ENCODE measurements at regions not wholly inside any gene's neighbourhood (a gene's known extent, or its start where the extent isn't known, plus 50 kb on each side); places are given as distances from the start of the nearest gene placed in this dataset.

DNA sequence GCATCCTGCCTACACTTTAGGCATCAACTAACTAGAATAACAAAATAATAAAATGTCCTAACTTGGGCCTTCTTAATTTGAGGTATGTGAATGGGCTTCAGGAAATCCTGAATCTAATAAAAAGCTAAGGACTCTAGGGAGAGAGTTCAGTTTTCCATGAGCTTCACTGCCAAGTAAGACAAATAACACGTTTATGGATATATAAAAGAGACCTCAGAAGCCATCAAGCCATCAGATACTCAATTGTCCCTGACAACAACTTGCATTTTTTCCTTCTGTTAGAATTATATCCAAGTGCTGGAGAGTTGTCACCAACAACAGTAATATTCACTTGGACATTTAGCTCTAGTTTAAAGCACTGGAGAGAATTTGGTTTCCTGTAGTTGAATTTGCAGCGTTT is 102.4 kb upstream of the IGSF10 start (continued):
- TF ChIP-seq, protein P1, sequence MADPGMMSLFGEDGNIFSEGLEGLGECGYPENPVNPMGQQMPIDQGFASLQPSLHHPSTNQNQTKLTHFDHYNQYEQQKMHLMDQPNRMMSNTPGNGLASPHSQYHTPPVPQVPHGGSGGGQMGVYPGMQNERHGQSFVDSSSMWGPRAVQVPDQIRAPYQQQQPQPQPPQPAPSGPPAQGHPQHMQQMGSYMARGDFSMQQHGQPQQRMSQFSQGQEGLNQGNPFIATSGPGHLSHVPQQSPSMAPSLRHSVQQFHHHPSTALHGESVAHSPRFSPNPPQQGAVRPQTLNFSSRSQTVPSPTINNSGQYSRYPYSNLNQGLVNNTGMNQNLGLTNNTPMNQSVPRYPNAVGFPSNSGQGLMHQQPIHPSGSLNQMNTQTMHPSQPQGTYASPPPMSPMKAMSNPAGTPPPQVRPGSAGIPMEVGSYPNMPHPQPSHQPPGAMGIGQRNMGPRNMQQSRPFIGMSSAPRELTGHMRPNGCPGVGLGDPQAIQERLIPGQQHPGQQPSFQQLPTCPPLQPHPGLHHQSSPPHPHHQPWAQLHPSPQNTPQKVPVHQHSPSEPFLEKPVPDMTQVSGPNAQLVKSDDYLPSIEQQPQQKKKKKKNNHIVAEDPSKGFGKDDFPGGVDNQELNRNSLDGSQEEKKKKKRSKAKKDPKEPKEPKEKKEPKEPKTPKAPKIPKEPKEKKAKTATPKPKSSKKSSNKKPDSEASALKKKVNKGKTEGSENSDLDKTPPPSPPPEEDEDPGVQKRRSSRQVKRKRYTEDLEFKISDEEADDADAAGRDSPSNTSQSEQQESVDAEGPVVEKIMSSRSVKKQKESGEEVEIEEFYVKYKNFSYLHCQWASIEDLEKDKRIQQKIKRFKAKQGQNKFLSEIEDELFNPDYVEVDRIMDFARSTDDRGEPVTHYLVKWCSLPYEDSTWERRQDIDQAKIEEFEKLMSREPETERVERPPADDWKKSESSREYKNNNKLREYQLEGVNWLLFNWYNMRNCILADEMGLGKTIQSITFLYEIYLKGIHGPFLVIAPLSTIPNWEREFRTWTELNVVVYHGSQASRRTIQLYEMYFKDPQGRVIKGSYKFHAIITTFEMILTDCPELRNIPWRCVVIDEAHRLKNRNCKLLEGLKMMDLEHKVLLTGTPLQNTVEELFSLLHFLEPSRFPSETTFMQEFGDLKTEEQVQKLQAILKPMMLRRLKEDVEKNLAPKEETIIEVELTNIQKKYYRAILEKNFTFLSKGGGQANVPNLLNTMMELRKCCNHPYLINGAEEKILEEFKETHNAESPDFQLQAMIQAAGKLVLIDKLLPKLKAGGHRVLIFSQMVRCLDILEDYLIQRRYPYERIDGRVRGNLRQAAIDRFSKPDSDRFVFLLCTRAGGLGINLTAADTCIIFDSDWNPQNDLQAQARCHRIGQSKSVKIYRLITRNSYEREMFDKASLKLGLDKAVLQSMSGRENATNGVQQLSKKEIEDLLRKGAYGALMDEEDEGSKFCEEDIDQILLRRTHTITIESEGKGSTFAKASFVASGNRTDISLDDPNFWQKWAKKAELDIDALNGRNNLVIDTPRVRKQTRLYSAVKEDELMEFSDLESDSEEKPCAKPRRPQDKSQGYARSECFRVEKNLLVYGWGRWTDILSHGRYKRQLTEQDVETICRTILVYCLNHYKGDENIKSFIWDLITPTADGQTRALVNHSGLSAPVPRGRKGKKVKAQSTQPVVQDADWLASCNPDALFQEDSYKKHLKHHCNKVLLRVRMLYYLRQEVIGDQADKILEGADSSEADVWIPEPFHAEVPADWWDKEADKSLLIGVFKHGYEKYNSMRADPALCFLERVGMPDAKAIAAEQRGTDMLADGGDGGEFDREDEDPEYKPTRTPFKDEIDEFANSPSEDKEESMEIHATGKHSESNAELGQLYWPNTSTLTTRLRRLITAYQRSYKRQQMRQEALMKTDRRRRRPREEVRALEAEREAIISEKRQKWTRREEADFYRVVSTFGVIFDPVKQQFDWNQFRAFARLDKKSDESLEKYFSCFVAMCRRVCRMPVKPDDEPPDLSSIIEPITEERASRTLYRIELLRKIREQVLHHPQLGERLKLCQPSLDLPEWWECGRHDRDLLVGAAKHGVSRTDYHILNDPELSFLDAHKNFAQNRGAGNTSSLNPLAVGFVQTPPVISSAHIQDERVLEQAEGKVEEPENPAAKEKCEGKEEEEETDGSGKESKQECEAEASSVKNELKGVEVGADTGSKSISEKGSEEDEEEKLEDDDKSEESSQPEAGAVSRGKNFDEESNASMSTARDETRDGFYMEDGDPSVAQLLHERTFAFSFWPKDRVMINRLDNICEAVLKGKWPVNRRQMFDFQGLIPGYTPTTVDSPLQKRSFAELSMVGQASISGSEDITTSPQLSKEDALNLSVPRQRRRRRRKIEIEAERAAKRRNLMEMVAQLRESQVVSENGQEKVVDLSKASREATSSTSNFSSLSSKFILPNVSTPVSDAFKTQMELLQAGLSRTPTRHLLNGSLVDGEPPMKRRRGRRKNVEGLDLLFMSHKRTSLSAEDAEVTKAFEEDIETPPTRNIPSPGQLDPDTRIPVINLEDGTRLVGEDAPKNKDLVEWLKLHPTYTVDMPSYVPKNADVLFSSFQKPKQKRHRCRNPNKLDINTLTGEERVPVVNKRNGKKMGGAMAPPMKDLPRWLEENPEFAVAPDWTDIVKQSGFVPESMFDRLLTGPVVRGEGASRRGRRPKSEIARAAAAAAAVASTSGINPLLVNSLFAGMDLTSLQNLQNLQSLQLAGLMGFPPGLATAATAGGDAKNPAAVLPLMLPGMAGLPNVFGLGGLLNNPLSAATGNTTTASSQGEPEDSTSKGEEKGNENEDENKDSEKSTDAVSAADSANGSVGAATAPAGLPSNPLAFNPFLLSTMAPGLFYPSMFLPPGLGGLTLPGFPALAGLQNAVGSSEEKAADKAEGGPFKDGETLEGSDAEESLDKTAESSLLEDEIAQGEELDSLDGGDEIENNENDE (IDR thresholded peaks at IDR 0.05; ENCODE audit: low read depth, low read length): no peak
- TF ChIP-seq FOXP1 (CRISPR knock-in tag; IDR thresholded peaks at IDR 0.05): no peak
- TF ChIP-seq SRF (CRISPR knock-in tag; IDR thresholded peaks at IDR 0.05): no peak
